ENCODE measurements at regions not wholly inside any gene's neighbourhood (a gene's known extent, or its start where the extent isn't known, plus 50 kb on each side); places are given as distances from the start of the nearest gene placed in this dataset.
"Not testable (repeated sequence)": the region's sequence is repeated elsewhere in the genome, so short reads cannot be mapped to it uniquely, and the experiment has no call there.

GRCh38 chr1:98296681-98297080 is 364.8 kb upstream of the SNX7 start:
- DNase-seq (ENCODE audit: extremely low read depth in 1 of 2, low read depth in 1 of 2), result no peak

DNA sequence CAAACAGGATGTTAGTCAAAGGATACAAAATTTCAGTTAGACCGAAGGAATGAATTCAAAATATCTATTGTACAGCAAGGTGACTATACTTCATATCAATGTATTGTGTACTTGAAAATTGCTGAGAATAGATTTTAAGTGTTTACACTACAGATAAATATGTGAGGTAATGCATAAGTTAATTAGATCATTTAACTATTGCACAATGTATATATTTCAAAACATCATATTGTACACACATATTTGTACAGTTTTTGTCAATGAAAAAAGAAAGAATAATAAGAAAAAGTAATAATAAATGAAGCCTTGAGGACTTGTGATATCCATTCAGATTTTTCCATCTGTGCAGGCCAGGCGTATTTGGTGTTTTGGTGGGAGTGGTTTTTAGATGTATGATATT is 367.4 kb upstream of the SNX7 start:
- DNase-seq (ENCODE audit: extremely low read depth in 1 of 2, low read depth in 1 of 2), result no peak

DNA sequence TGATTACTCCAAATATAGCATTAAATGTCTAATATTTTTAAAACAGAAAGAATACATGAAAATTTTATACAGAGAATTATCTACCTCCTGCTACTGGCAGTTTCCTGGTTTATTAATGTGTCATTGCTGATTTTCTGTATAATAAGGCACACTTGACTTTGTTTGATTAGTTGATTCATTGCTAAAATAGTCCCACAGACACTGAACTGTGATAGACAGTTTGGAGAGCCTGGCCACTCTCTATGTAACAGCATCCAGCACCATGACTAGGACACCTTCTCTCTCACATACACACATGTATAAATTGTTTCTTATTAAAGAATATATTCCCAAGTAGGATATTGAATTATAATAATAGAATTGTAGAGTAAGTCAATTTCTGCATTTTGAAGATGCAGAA is 368.5 kb upstream of the SNX7 start:
- no peak for DNase-seq (ENCODE audit: extremely low read depth in 1 of 2, low read depth in 1 of 2)

DNA sequence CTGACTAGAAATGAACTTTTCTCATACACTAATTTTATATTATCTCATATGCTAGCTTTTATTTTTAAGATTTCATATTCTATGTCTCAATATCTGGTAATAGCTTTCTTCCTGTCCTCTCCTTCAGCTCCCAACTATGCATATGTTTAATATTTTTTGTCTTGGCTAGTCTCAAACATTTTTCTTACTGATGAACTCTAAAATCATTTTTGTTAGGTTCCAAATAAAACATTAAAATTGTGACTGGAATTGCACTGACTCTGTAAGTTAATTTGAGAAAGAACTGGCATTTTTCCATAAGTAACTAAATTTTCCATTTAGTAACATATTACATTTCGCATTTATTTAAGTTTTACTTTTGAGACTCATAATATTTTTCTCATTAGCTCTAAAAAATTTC is 368.5 kb upstream of the DPYD start:
- DNase-seq (ENCODE audit: extremely low read depth in 1 of 2, low read depth in 1 of 2), result no peak

- DNase-seq (ENCODE audit: extremely low read depth in 1 of 2, low read depth in 1 of 2), result no peak
Measured at GRCh38 chr1:98288494-98288893, 367.7 kb upstream of the DPYD start.

DNA sequence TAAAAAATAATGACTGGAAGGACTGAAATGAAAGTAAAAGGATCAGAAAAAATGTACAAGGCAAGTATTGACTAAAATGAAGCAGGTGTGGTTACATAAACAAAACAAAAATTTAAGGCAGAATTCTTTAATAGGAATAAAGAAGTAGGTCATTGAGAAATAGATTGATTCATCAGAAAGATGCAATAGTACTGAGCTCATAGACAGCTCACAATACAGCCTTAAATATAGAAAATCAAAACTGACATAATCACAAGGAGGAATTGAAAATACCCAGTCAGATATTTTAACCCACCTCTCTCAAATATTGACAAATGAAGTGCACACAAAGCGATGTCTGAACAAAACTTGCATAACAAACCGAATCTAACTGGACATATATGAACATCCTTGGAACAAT is 366.8 kb upstream of the DPYD start:
- no peak for DNase-seq (ENCODE audit: extremely low read depth in 1 of 2, low read depth in 1 of 2)

- DNase-seq (ENCODE audit: extremely low read depth in 1 of 2, low read depth in 1 of 2), result no peak
Measured at GRCh38 chr1:98286656-98287055, 365.8 kb upstream of the DPYD start.

- DNase-seq (ENCODE audit: extremely low read depth in 1 of 2, low read depth in 1 of 2), result not testable (repeated sequence)
Measured at GRCh38 chr1:98285286-98285685, 364.5 kb upstream of the DPYD start.

GRCh38 chr1:98280049-98280448 is 359.2 kb upstream of the DPYD start:
- no peak for DNase-seq (ENCODE audit: extremely low read depth in 1 of 2, low read depth in 1 of 2)

GRCh38 chr1:98278055-98278454 is 357.2 kb upstream of the DPYD start:
- no peak for DNase-seq (ENCODE audit: extremely low read depth in 1 of 2, low read depth in 1 of 2)

DNA sequence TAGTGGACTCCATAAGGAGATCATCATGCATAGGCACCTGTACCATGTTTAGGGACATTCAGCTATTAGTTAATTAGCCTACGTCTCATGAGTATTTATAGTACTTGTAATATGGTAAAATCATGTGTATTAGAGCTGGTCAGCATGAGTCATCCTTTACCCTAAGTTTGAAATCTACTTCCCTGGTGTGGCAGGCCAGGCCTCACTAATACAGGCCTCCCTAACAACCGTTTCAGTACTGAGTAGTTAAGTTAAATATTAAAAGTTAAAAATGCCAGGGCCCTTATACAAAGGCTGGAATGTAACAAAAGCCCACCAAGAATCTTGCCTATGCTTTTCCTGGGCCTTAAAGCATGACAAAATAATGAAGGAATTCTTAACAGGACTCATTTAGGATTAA is 356.3 kb upstream of the DPYD start:
- no peak for DNase-seq (ENCODE audit: extremely low read depth in 1 of 2, low read depth in 1 of 2)

- DNase-seq (ENCODE audit: extremely low read depth in 1 of 2, low read depth in 1 of 2), result no peak
Measured at GRCh38 chr1:98276514-98276913, 355.7 kb upstream of the DPYD start.

DNA sequence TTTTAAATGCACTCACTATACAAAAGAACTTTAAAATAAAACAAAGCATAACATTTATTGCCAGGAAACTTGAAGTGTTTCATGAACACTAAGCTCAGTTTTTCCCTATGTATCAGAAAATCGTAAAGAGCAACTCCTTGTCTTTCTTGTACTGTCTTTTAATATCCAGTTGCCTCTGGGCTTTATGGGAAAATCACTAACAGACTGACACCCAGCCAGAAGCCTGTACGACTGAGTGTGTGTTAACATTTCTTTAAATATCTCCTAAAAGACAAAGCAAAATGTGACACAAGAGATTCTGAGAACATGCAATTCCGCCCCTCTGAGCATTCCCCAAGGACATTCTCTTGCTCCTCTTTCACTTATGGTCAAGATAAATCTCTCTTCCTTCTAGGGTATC is 347.5 kb upstream of the DPYD start:
- no peak for DNase-seq (ENCODE audit: extremely low read depth in 1 of 2, low read depth in 1 of 2)

GRCh38 chr1:98267423-98267822 is 346.6 kb upstream of the DPYD start:
- DNase-seq (ENCODE audit: extremely low read depth in 1 of 2, low read depth in 1 of 2), result no peak

GRCh38 chr1:98264727-98265126 is 343.9 kb upstream of the DPYD start:
- DNase-seq (ENCODE audit: extremely low read depth in 1 of 2, low read depth in 1 of 2), result no peak

DNA sequence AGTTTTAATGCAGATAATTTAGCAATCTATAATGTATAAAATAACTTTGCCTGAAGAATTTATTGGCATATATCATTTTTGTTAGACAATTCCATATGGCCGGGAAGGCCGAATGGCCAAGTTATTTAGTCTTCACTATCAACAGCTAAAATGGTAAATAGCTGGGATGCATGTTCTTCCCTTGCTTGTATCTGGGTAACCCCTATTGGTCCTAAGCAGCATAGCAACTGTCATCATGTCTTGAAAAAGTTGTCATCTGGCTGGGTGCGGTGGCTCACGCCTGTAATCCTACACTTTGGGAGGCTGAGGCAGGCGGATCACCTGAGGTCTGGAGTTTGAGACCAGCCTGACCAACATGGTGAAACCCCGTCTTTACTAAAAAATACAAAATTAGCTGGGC is 340.0 kb upstream of the DPYD start:
- no peak for DNase-seq (ENCODE audit: extremely low read depth in 1 of 2, low read depth in 1 of 2)

DNA sequence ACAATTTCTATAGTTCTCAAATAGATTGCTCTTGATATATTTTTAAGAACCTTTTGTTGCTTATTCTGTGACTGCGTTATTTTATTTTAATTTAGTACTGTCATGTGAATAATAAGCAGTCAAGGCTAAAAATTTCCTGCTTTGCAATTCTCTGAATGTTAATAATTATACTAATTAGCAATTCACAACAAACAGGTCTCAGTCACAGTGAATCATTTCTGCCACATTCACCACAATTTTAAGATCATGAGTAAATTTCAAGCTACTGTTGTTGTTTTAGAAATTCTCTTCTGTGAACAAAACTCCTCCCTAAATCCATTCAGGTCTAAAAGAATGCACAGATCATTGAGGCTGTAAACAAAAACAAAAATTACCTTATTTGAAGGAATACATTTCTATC is 339.6 kb upstream of the DPYD start:
- DNase-seq (ENCODE audit: extremely low read depth in 1 of 2, low read depth in 1 of 2), result no peak

- no peak for DNase-seq (ENCODE audit: extremely low read depth in 1 of 2, low read depth in 1 of 2)
Measured at GRCh38 chr1:98256700-98257099, 335.9 kb upstream of the DPYD start.

DNA sequence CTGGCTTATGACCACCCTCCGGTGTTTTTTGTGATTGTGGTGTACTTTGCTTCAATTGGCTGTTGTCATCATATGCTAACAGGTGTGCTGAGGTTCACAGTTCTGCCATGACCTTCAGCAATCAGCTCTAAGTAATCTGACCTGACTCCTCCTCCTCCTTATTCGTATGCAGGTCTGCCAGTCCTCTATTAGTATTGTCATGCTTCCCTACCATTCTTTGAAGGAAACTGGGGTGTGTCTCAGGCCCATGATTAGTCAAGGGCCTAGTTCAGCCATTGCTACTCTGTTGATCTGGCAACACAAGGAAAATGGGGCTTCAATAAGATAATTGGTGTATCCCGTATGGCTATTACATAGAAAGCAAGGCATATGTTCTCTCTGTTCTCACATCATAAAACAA is 332.3 kb upstream of the DPYD start:
- DNase-seq (ENCODE audit: extremely low read depth in 1 of 2, low read depth in 1 of 2), result no peak

DNA sequence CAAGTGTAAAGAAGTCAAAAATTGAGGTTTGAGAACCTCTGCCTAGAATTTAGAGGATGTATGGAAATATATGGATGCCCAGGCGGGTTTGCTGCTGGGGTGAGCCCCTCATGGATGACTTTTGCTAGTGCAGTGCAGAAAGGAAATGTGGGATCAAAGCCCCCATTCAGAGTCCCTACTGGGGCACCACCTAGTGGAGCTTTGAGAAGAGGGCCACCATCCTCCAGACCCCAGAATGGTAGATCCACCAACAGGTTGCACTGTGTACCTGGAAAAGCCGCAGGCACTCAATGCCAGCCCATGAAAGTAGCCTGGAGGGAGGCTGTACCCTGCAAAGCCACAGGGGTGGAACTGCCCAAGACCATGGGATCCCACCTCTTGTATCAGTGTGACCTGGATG is 330.7 kb upstream of the DPYD start:
- no peak for DNase-seq (ENCODE audit: extremely low read depth in 1 of 2, low read depth in 1 of 2)

DNA sequence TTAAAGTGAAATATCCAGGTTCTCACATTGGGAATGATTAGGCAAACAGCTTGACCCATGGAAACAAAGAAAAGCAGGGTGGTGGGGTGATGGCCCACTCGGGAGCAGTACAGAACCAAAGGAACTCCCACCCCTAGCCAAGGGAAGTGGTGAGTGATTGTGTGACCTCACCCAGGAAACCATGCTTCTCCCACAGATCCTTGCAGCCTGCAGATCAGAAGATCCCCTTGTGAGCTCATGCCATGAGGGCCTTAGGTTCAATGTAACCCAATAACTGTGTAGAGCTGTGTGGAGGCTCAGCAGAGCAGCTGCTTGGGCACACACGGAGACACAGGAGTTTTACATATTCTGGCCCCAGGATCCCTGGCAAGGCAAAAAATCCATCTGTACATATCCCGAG is 311.8 kb upstream of the DPYD start:
- DNase-seq (ENCODE audit: extremely low read depth in 1 of 2, low read depth in 1 of 2), result no peak

GRCh38 chr1:98222706-98223105 is 301.9 kb upstream of the DPYD start:
- DNase-seq (ENCODE audit: extremely low read depth in 1 of 2, low read depth in 1 of 2), result no peak

DNA sequence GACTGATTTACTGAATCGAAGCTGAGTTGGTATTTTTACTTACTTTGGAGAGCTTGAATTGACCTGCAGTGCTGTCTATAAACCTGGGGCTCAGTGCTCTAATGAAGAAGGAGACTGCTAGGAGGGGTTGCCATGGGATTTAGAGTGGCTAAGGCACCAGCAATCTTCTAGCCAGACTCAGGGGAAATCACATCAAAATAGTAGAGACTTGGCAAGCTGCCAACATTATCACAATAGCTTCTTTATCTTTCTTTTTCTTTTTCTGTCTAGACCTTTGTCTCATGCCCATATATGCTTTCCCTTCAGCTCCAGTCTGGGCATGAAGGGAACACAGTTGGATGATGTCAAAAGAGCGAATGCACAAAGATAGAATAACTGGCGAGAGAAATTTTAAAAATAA is 301.1 kb upstream of the DPYD start:
- no peak for DNase-seq (ENCODE audit: extremely low read depth in 1 of 2, low read depth in 1 of 2)

DNA sequence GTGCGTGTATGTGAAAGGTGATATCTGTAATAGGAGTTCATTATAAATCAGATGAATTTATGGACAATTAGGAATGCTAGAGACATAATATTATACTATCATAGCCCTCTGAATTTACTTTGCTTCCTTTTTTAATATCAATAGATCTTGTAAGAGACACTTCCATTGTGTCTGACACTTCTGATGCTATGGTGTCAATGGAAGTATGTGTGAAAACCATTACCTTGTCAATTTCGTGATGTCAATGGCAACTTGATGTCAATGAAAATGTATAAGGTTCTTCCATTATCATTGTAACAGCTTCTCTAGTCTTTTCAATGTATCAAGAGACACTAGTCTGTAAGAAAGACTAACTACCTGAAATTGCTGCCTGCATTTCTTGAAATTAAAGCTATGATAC is 296.8 kb upstream of the DPYD start:
- DNase-seq (ENCODE audit: extremely low read depth in 1 of 2, low read depth in 1 of 2), result no peak

Data from activated CD8-positive, alpha-beta memory T cell treated with anti-CD3 and anti-CD28 coated beads for 1 hour (primary cell).